ENCODE measurements at regions not wholly inside any gene's neighbourhood (a gene's known extent, or its start where the extent isn't known, plus 50 kb on each side); places are given as distances from the start of the nearest gene placed in this dataset.

DNA sequence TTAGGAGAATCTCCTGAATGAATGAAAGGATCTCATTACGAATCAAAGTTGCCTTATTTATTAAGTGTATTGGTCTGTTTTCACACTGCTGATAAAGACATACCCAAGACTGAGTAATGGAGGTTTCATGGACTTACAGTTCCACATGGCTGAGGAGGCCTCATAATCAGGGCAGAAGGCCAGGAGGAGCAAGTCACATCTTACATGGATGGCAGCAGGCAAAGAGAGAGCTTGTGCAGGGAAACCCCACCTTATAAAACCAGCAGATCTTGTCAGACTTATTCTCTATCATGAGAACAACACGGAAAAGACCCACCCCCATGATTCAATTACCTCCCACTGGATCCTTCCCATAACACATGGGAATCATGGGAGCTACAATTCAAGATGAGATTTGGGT lies 785.2 kb upstream of the POU3F3 start:
- no peak for TF ChIP-seq HDGF (IDR thresholded peaks at IDR 0.05; ENCODE audit: borderline replicate concordance)
- no peak for TF ChIP-seq ARNT (IDR thresholded peaks at IDR 0.05)
- no peak for TF ChIP-seq SUZ12 (IDR thresholded peaks at IDR 0.05)
- TF ChIP-seq FOXA1 (IDR thresholded peaks at IDR 0.05) = no peak
- no peak for TF ChIP-seq BHLHE40 (IDR thresholded peaks at IDR 0.05; ENCODE audit: borderline replicate concordance)
- TF ChIP-seq ZNF384 (IDR thresholded peaks at IDR 0.05) = no peak
- TF ChIP-seq SP1 (IDR thresholded peaks at IDR 0.05) = no peak
- TF ChIP-seq ELF4 (IDR thresholded peaks at IDR 0.05) = no peak
- TF ChIP-seq FOXM1 (IDR thresholded peaks at IDR 0.05; ENCODE audit: borderline replicate concordance) = no peak
